GM18867 (cell line): ENCODE measurements at regions not wholly inside any gene's neighbourhood (a gene's known extent, or its start where the extent isn't known, plus 50 kb on each side); places are given as distances from the start of the nearest gene placed in this dataset.
"Not testable (repeated sequence)": the region's sequence is repeated elsewhere in the genome, so short reads cannot be mapped to it uniquely, and the experiment has no call there.

Experiments used
- ATAC-seq: cut with Tn5 transposase; IDR thresholded peaks from one replicate; pipeline ENCODE4 v1.9.1; 2021; ENCODE audit warnings: mild to moderate bottlenecking, moderate library complexity; ENCODE audit not compliant: unreplicated experiment

GRCh38 chr14:87734577-87735360 is 258.2 kb downstream of the GALC start:
- not testable (repeated sequence) for ATAC-seq

- not testable (repeated sequence) for ATAC-seq
These were observed 259.9 kb downstream of the GALC start for GRCh38 chr14:87733115-87733514.

GRCh38 chr14:87732562-87732961 is 260.4 kb downstream of the GALC start:
- no peak for ATAC-seq

GRCh38 chr14:87725318-87725717 is 267.7 kb downstream of the GALC start:
- no peak for ATAC-seq

GRCh38 chr14:87712396-87713090 is 280.4 kb downstream of the GALC start:
- ATAC-seq, result no peak

- no peak for ATAC-seq
These were observed 287.5 kb downstream of the GALC start for GRCh38 chr14:87705439-87705896.

- ATAC-seq, result no peak
These were observed 294.5 kb downstream of the GALC start for GRCh38 chr14:87698481-87698880.

GRCh38 chr14:87696485-87696884 is 296.5 kb downstream of the GALC start:
- ATAC-seq, result no peak

GRCh38 chr14:87691042-87691881 is 301.7 kb downstream of the GALC start:
- ATAC-seq, result no peak

GRCh38 chr14:87690076-87690613 is 302.8 kb downstream of the GALC start:
- no peak for ATAC-seq

- ATAC-seq, result no peak
These were observed 304.5 kb downstream of the GALC start for GRCh38 chr14:87688524-87688923.

- ATAC-seq, result no peak
These were observed 305.6 kb downstream of the GALC start for GRCh38 chr14:87687420-87687819.

GRCh38 chr14:87686746-87687145 is 306.2 kb downstream of the GALC start:
- no peak for ATAC-seq

- no peak for ATAC-seq
These were observed 313.1 kb downstream of the GALC start for GRCh38 chr14:87679866-87680265.

GRCh38 chr14:87678624-87679023 is 314.4 kb downstream of the GALC start:
- ATAC-seq, result no peak

- no peak for ATAC-seq
These were observed 316.1 kb downstream of the GALC start for GRCh38 chr14:87676814-87677437.

- no peak for ATAC-seq
These were observed 325.3 kb downstream of the GALC start for GRCh38 chr14:87667659-87668058.

- ATAC-seq, result no peak
These were observed 336.7 kb downstream of the GALC start for GRCh38 chr14:87656315-87656714.

- no peak for ATAC-seq
These were observed 340.7 kb downstream of the GALC start for GRCh38 chr14:87652278-87652677.

GRCh38 chr14:87644689-87645088 is 348.3 kb downstream of the GALC start:
- no peak for ATAC-seq

GRCh38 chr14:87643005-87643404 is 350.0 kb downstream of the GALC start:
- no peak for ATAC-seq
